ENCODE measurements at regions not wholly inside any gene's neighbourhood (a gene's known extent, or its start where the extent isn't known, plus 50 kb on each side); places are given as distances from the start of the nearest gene placed in this dataset.
"Not testable (repeated sequence)": the region's sequence is repeated elsewhere in the genome, so short reads cannot be mapped to it uniquely, and the experiment has no call there.

GRCh38 chr10:8312781-8313180, 258.3 kb downstream of the GATA3 start:
- DNase-seq = no peak

- DNase-seq = no peak
Observed at GRCh38 chr10:8314486-8314885, 260.0 kb downstream of the GATA3 start.

GRCh38 chr10:8315619-8316021, 261.1 kb downstream of the GATA3 start:
- no peak for DNase-seq

- DNase-seq = peak; percentile 12
Observed at GRCh38 chr10:8316284-8316683, 261.8 kb downstream of the GATA3 start.

GRCh38 chr10:8318429-8318828, 263.9 kb downstream of the GATA3 start:
- not testable (repeated sequence) for DNase-seq

- no peak for DNase-seq
Observed at GRCh38 chr10:8318956-8319355, 264.5 kb downstream of the GATA3 start.

- DNase-seq = no peak
Observed at GRCh38 chr10:8319704-8320103, 265.2 kb downstream of the GATA3 start.

GRCh38 chr10:8321990-8322389, 267.5 kb downstream of the GATA3 start:
- no peak for DNase-seq

GRCh38 chr10:8323428-8324054, 269.1 kb downstream of the GATA3 start:
- no peak for DNase-seq

- peak; percentile 49 for DNase-seq
Observed at GRCh38 chr10:8325024-8325980, 270.8 kb downstream of the GATA3 start.

- no peak for DNase-seq
Observed at GRCh38 chr10:8326396-8327139, 272.1 kb downstream of the GATA3 start.

GRCh38 chr10:8327140-8327423, 272.6 kb downstream of the GATA3 start:
- DNase-seq = no peak

- DNase-seq = peak; percentile 45
Observed at GRCh38 chr10:8331387-8331786, 276.9 kb downstream of the GATA3 start.

- peak; percentile 86 for DNase-seq
Observed at GRCh38 chr10:8331896-8332729, 277.6 kb downstream of the GATA3 start.

- DNase-seq = no peak
Observed at GRCh38 chr10:8332730-8333111, 278.2 kb downstream of the GATA3 start.

GRCh38 chr10:8334631-8335030, 280.1 kb downstream of the GATA3 start:
- no peak for DNase-seq

GRCh38 chr10:8336629-8337331, 282.3 kb downstream of the GATA3 start:
- no peak for DNase-seq

GRCh38 chr10:8337332-8337651, 282.8 kb downstream of the GATA3 start:
- DNase-seq = no peak

- DNase-seq = peak; percentile 15
Observed at GRCh38 chr10:8338177-8338766, 283.8 kb downstream of the GATA3 start.

- no peak for DNase-seq
Observed at GRCh38 chr10:8344756-8345155, 290.3 kb downstream of the GATA3 start.

- DNase-seq = no peak
Observed at GRCh38 chr10:8346861-8347260, 292.4 kb downstream of the GATA3 start.

GRCh38 chr10:8347614-8348013, 293.1 kb downstream of the GATA3 start:
- not testable (repeated sequence) for DNase-seq
